A549 (cell line): ENCODE measurements at regions not wholly inside any gene's neighbourhood (a gene's known extent, or its start where the extent isn't known, plus 50 kb on each side); places are given as distances from the start of the nearest gene placed in this dataset.

Source experiments
- CEBPB ChIP-seq, 2 experiments: fragments of >200 bp in 1 of 2; sonication (Bioruptor Twin) in 1 of 2; formaldehyde crosslinking in 1 of 2; IDR thresholded peaks; 2 replicates each; pipeline ENCODE4 v1.6.1; 2012 to 2016
- CHD2 ChIP-seq: fragments of 150-350 bp; IDR thresholded peaks from 2 replicates; pipeline ENCODE4 v1.6.1; 2014; ENCODE audit warnings: low read length; ENCODE audit not compliant: partially characterized antibody
- CHD4 ChIP-seq: fragments of 200-600 bp; sonication (generic); IDR thresholded peaks from 2 replicates; pipeline ENCODE4 v1.6.1; 2016; ENCODE audit warnings: antibody characterized with exemption, mild to moderate bottlenecking, borderline replicate concordance
- CTCF ChIP-seq: fragments of >200 bp; sonication (Bioruptor Twin); formaldehyde crosslinking; IDR thresholded peaks from 3 replicates; pipeline ENCODE4 v1.5.1; 2016
- HOXA7 ChIP-seq: fragments of 250-450 bp; sonication (Bioruptor Pico); IDR thresholded peaks from 2 replicates; pipeline ENCODE4 v1.5.0; 2020; ENCODE audit warnings: mild to moderate bottlenecking, moderate library complexity
- JUN ChIP-seq, 2 experiments: fragments of >200 bp; sonication (Bioruptor Twin); formaldehyde crosslinking; IDR thresholded peaks; 2 replicates in 1 of 2; 3 replicates in 1 of 2; pipeline ENCODE4 v1.6.1; 2016 to 2017
- MYC ChIP-seq: IDR thresholded peaks from 2 replicates; pipeline ENCODE4 v1.6.1; 2012; ENCODE audit warnings: mild to moderate bottlenecking, inconsistent platforms, low read length, improper control_type of control experiment, borderline replicate concordance
- NPAS2 ChIP-seq: fragments of 250-450 bp; sonication (Bioruptor Pico); IDR thresholded peaks from 2 replicates; pipeline ENCODE4 v1.8.0; 2022; ENCODE audit warnings: mild to moderate bottlenecking, moderate library complexity, borderline replicate concordance
- POLR2A ChIP-seq: IDR thresholded peaks from 2 replicates; pipeline ENCODE4 v1.6.1; 2012; ENCODE audit warnings: mild to moderate bottlenecking, low read length
- RAD21 ChIP-seq, 2 experiments: fragments of >200 bp in 1 of 2; sonication (Bioruptor Twin) in 1 of 2; formaldehyde crosslinking in 1 of 2; IDR thresholded peaks in 1 of 2; conservative IDR thresholded peaks in 1 of 2; 2 replicates in 1 of 2; 3 replicates in 1 of 2; pipeline ENCODE4 v1.6.1; 2012 to 2018; ENCODE audit warnings: inconsistent platforms in 1 of 2
- REST ChIP-seq: fragments of 200-600 bp; sonication (generic); IDR thresholded peaks from 2 replicates; pipeline ENCODE4 v1.6.1; 2016; ENCODE audit warnings: antibody characterized with exemption, mild to moderate bottlenecking, moderate library complexity
- RNF2 ChIP-seq: fragments of 200-600 bp; sonication (generic); IDR thresholded peaks from 2 replicates; pipeline ENCODE4 v1.6.1; 2016; ENCODE audit warnings: low read depth, mild to moderate bottlenecking, antibody characterized with exemption, moderate library complexity, borderline replicate concordance

- TF ChIP-seq HOXA7 (no peak), MYC (no peak), CTCF (no peak), CHD4 (no peak), RAD21 (conservative IDR thresholded peaks at IDR 0.05 in 1 of 2, IDR thresholded peaks at IDR 0.05 in 1 of 2) (no peak), POLR2A (no peak), RNF2 (no peak), REST (no peak), NPAS2 (CRISPR knock-in tag) (no peak), JUN (IDR thresholded peaks at IDR 0.05) (no peak), CHD2 (no peak), CEBPB (IDR thresholded peaks at IDR 0.05) (no peak)
Measured at GRCh38 chr2:19732255-19732654, 169.5 kb downstream of the TTC32 start.
